H1 (cell line): ENCODE measurements at regions not wholly inside any gene's neighbourhood (a gene's known extent, or its start where the extent isn't known, plus 50 kb on each side); places are given as distances from the start of the nearest gene placed in this dataset.

Experiments used
- CTCF ChIA-PET: fragments of 300-600 bp; sonication (Branson Sonifier 250); formaldehyde crosslinking; loops from one replicate; lab custom pipeline; 2021; ENCODE audit not compliant: partially characterized antibody; lab: Charles Lee
- POLR2A ChIA-PET: fragments of 300-600 bp; sonication (Branson Sonifier 250); formaldehyde crosslinking; loops from one replicate; lab custom pipeline; 2021; ENCODE audit warnings: inconsistent platforms; ENCODE audit not compliant: partially characterized antibody; lab: Charles Lee
- DNase-seq, 2 experiments: peaks; one replicate each; pipeline versions ENCODE4 v3.0.0 to v3.0.0-alpha.2; 2010 to 2022; ENCODE audit warnings: low spot score in 2 of 2, low read depth in 1 of 2, mixed read lengths in 1 of 2
- FAIRE-seq: peaks from 2 replicates; lab custom pipeline; 2011; peaks lifted over from hg19 to GRCh38; lab: Jason Lieb, UNC
- H2AFZ ChIP-seq: 2 replicates; pipeline ENCODE4 v1.8.1; 2012; ENCODE audit warnings: low read length, inconsistent platforms
- H2AK5ac ChIP-seq: 2 replicates; pipeline ENCODE4 v1.6.1; 2013; ENCODE audit warnings: low read depth, low read length
- H2BK120ac ChIP-seq: replicated peaks from 2 replicates; pipeline ENCODE3; 2013; ENCODE audit warnings: low read depth, low read length, inconsistent platforms
- H2BK12ac ChIP-seq: 2 replicates; pipeline ENCODE4 v1.6.1; 2013; ENCODE audit warnings: low read depth, low read length
- H2BK15ac ChIP-seq: 2 replicates; pipeline ENCODE4 v1.6.1; 2013; ENCODE audit warnings: low read length
- H2BK20ac ChIP-seq: 2 replicates; pipeline ENCODE4 v1.6.1; 2013; ENCODE audit warnings: low read length
- H2BK5ac ChIP-seq: 2 replicates; pipeline ENCODE4 v1.6.1; 2013; ENCODE audit warnings: low read depth, low read length
- H3K14ac ChIP-seq: 2 replicates; pipeline ENCODE4 v1.6.1; 2013; ENCODE audit warnings: inconsistent platforms; ENCODE audit not compliant: insufficient read length
- H3K18ac ChIP-seq: 2 replicates; pipeline ENCODE4 v1.6.1; 2013; ENCODE audit warnings: low read length; ENCODE audit errors: extremely low read depth
- H3K23ac ChIP-seq: 2 replicates; pipeline ENCODE4 v1.6.1; 2013; ENCODE audit warnings: inconsistent platforms; ENCODE audit not compliant: insufficient read length
- H3K23me2 ChIP-seq: 2 replicates; pipeline ENCODE4 v1.6.1; 2013; ENCODE audit warnings: low read depth, low read length
- H3K27ac ChIP-seq: 2 replicates; pipeline ENCODE4 v1.6.1; 2011; ENCODE audit warnings: low read depth, low read length, inconsistent platforms
- H3K27me3 ChIP-seq, 4 experiments: replicated peaks in 1 of 4; 1 replicate in 1 of 4; 2 replicates in 3 of 4; pipeline versions ENCODE4 v1.6.1 to v1.8.1; 2011 to 2013; ENCODE audit warnings: low read length in 3 of 4, mild to moderate bottlenecking in 3 of 4, inconsistent platforms in 2 of 4, mixed read lengths in 2 of 4, moderate library complexity in 1 of 4; ENCODE audit not compliant: control insufficient read depth in 3 of 4, insufficient read depth in 3 of 4; ENCODE audit errors: extremely low read depth in 1 of 4
- H3K36me3 ChIP-seq, 4 experiments: 2 replicates each; pipeline versions ENCODE4 v1.6.1 to v1.8.1; 2011 to 2013; ENCODE audit warnings: mild to moderate bottlenecking in 4 of 4, low read length in 3 of 4, moderate library complexity in 2 of 4, control low read depth in 1 of 4, inconsistent platforms in 1 of 4; ENCODE audit not compliant: insufficient read depth in 4 of 4, control insufficient read depth in 2 of 4
- H3K4ac ChIP-seq: replicated peaks from 2 replicates; pipeline ENCODE3; 2013; ENCODE audit warnings: low read length, low read depth, mixed read lengths, inconsistent platforms; ENCODE audit not compliant: insufficient read length
- H3K4me1 ChIP-seq, 4 experiments: replicated peaks in 1 of 4; 1 replicate in 1 of 4; 2 replicates in 3 of 4; pipeline versions ENCODE4 v1.6.1 to v1.8.1; 2011 to 2013; ENCODE audit warnings: low read length in 3 of 4, inconsistent platforms in 2 of 4, mixed read lengths in 1 of 4; ENCODE audit not compliant: insufficient read depth in 4 of 4, control insufficient read depth in 3 of 4
- H3K4me2 ChIP-seq, 2 experiments: 2 replicates each; pipeline versions ENCODE4 v1.6.1 to v1.8.1; 2011 to 2013; ENCODE audit warnings: low read depth in 2 of 2, low read length in 2 of 2, control low read depth in 1 of 2, inconsistent platforms in 1 of 2, mild to moderate bottlenecking in 1 of 2; ENCODE audit not compliant: insufficient read depth in 1 of 2
- H3K4me3 ChIP-seq, 4 experiments: fragments of 200-600, 300-600 bp in 1 of 4; sonication (generic), shearing (Covaris generic), sonication (Bioruptor Twin) in 1 of 4; 2 replicates each; pipeline versions ENCODE4 v1.5.1 to v1.8.1; 2011 to 2016; ENCODE audit warnings: low read length in 4 of 4, low read depth in 3 of 4, control low read depth in 2 of 4, inconsistent platforms in 2 of 4, mild to moderate bottlenecking in 2 of 4, mixed read lengths in 1 of 4, moderate library complexity in 1 of 4; ENCODE audit not compliant: insufficient read depth in 2 of 4; ENCODE audit errors: extremely low read depth in 1 of 4
- H3K56ac ChIP-seq: replicated peaks from 2 replicates; pipeline ENCODE3; 2013; ENCODE audit warnings: low read depth, mild to moderate bottlenecking, mixed read lengths, low read length, inconsistent platforms; ENCODE audit not compliant: insufficient read length
- H3K79me1 ChIP-seq: 2 replicates; pipeline ENCODE4 v1.6.1; 2013; ENCODE audit warnings: low read depth, low read length, control low read depth
- H3K79me2 ChIP-seq, 2 experiments: 2 replicates each; pipeline versions ENCODE4 v1.6.1 to v1.8.1; 2012 to 2013; ENCODE audit warnings: low read length in 2 of 2, mild to moderate bottlenecking in 2 of 2, inconsistent platforms in 1 of 2; ENCODE audit not compliant: insufficient read depth in 2 of 2, control insufficient read depth in 1 of 2
- H3K9ac ChIP-seq, 4 experiments: replicated peaks in 1 of 4; 1 replicate in 1 of 4; 2 replicates in 3 of 4; pipeline versions ENCODE4 v1.6.1 to v1.8.1; 2011 to 2013; ENCODE audit warnings: low read depth in 3 of 4, low read length in 3 of 4, control low read depth in 2 of 4, mild to moderate bottlenecking in 2 of 4, moderate library complexity in 2 of 4, inconsistent platforms in 1 of 4; ENCODE audit errors: extremely low read depth in 1 of 4
- H3K9me3 ChIP-seq, 2 experiments: 2 replicates each; pipeline versions ENCODE4 v1.6.1 to v1.8.1; 2012 to 2013; ENCODE audit warnings: mild to moderate bottlenecking in 2 of 2, moderate library complexity in 2 of 2, control low read depth in 1 of 2, inconsistent platforms in 1 of 2, low read depth in 1 of 2, low read length in 1 of 2, mixed read lengths in 1 of 2; ENCODE audit not compliant: insufficient read depth in 2 of 2
- H4K20me1 ChIP-seq, 2 experiments: replicated peaks in 1 of 2; 2 replicates each; pipeline versions ENCODE3 to v1.8.1; 2011 to 2013; ENCODE audit warnings: inconsistent platforms in 2 of 2, low read length in 2 of 2, mild to moderate bottlenecking in 1 of 2; ENCODE audit not compliant: insufficient read depth in 2 of 2, control insufficient read depth in 1 of 2
- H4K5ac ChIP-seq: 2 replicates; pipeline ENCODE4 v1.6.1; 2013; ENCODE audit warnings: low read length, low read depth, mixed read lengths, inconsistent platforms; ENCODE audit not compliant: insufficient read length
- H4K8ac ChIP-seq: 2 replicates; pipeline ENCODE4 v1.8.0; 2013; ENCODE audit warnings: mild to moderate bottlenecking, moderate library complexity, low read length, inconsistent platforms; ENCODE audit not compliant: insufficient read depth; ENCODE audit errors: extremely low read depth
- H4K91ac ChIP-seq: replicated peaks from 2 replicates; pipeline ENCODE3; 2013; ENCODE audit warnings: low read length, mixed read lengths, inconsistent platforms; ENCODE audit not compliant: insufficient read length
- EGR1 ChIP-seq: IDR thresholded peaks from 2 replicates; pipeline ENCODE4 v1.6.1; 2011; ENCODE audit warnings: low read depth, low read length, borderline replicate concordance
- GABPA ChIP-seq: IDR thresholded peaks from 2 replicates; pipeline ENCODE4 v1.6.1; 2011; ENCODE audit warnings: mild to moderate bottlenecking, low read length, moderate library complexity, borderline replicate concordance; ENCODE audit not compliant: insufficient read depth
- GTF2F1 ChIP-seq: IDR thresholded peaks from 2 replicates; pipeline ENCODE4 v1.6.1; 2012; ENCODE audit warnings: low read depth, low read length, improper control_type of control experiment, borderline replicate concordance
- NRF1 ChIP-seq: IDR thresholded peaks from 2 replicates; pipeline ENCODE4 v1.6.1; 2011; ENCODE audit warnings: mild to moderate bottlenecking, low read depth, low read length, improper control_type of control experiment
- RAD21 ChIP-seq, 2 experiments: IDR thresholded peaks in 1 of 2; conservative IDR thresholded peaks in 1 of 2; 2 replicates each; pipeline ENCODE4 v1.6.1; 2011; ENCODE audit warnings: low read depth in 2 of 2, low read length in 2 of 2, improper control_type of control experiment in 1 of 2, inconsistent platforms in 1 of 2, mild to moderate bottlenecking in 1 of 2, moderate library complexity in 1 of 2
- TEAD4 ChIP-seq: IDR thresholded peaks from 2 replicates; pipeline ENCODE4 v1.6.1; 2012; ENCODE audit warnings: low read depth, low read length, inconsistent platforms, mixed read lengths
- whole genome bisulfite sequencing, 2 experiments: shearing (Covaris generic) in 1 of 2; methylation state at CpG; one replicate each; pipeline versions ENCODE4 v1.1.6 to v1.1.7; 2013 to 2015; ENCODE audit warnings: low lambda C conversion rate in 2 of 2, mixed read lengths in 2 of 2, inconsistent platforms in 1 of 2, low coverage in 1 of 2, missing lambda C conversion rate in 1 of 2; ENCODE audit not compliant: insufficient replicate concordance in 2 of 2, insufficient coverage in 1 of 2, insufficient read length in 1 of 2; ENCODE audit errors: extremely low coverage in 1 of 2, missing lambda C conversion rate in 1 of 2; 5-methylcytosine and 5-hydroxymethylcytosine counted together

GRCh38 chr1:112196731-112197130 lies 199.3 kb upstream of the CTTNBP2NL start:
- DNase-seq (no peak), FAIRE-seq (no peak)
- no peak overlapping the region for H3K9ac ChIP-seq
- H2BK20ac ChIP-seq, result no peak overlapping the region
- H2BK120ac ChIP-seq, result no peak overlapping the region
- no peaks in the 10 kb centered on the region for H3K23me2 ChIP-seq
- no peak overlapping the region for H3K14ac ChIP-seq
- no peak overlapping the region for H3K4me2 ChIP-seq
- H4K5ac ChIP-seq, result no peak overlapping the region
- H2AK5ac ChIP-seq, result no peak overlapping the region
- H3K27ac ChIP-seq, result no peak overlapping the region
- POLR2A ChIA-PET, result no interaction called here
- no peaks in the 10 kb centered on the region for H3K79me1 ChIP-seq
- H3K56ac ChIP-seq, result no peak overlapping the region
- no peak overlapping the region for H2BK12ac ChIP-seq
- no peak for TF ChIP-seq EGR1
- TF ChIP-seq TEAD4, result no peak
- TF ChIP-seq GABPA, result no peak
- TF ChIP-seq GTF2F1, result no peak
- no peak for TF ChIP-seq RAD21 (IDR thresholded peaks at IDR 0.05 in 1 of 2, conservative IDR thresholded peaks at IDR 0.05 in 1 of 2; ENCODE audit: low read depth in 2 of 2, low read length in 2 of 2)
- TF ChIP-seq NRF1, result no peak
- H4K8ac ChIP-seq, result no peak overlapping the region
- H2AFZ ChIP-seq, result no peak overlapping the region
- H3K18ac ChIP-seq, result no peak overlapping the region
- H4K91ac ChIP-seq, result no peak overlapping the region
- no peak overlapping the region for H3K23ac ChIP-seq
- no peaks in the 10 kb centered on the region for H3K36me3 ChIP-seq
- no peaks in the 10 kb centered on the region for H4K20me1 ChIP-seq
- 88% methylated on average over 4 of the region's 4 CpGs; no CpG with 5 or more reads in 1 of the 2 experiments for WGBS, 2 experiments
- no peaks in the 10 kb centered on the region for H3K4me1 ChIP-seq
- no peaks in the 10 kb centered on the region for H3K9me3 ChIP-seq
- H3K4ac ChIP-seq, result no peak overlapping the region
- CTCF ChIA-PET, result interaction anchor here (0.9 kb wide), 2 partner anchors 10 to 140 kb away, joined by 3 read pairs; no protein-coding TSS in a partner anchor
- no peak overlapping the region for H2BK5ac ChIP-seq
- no peak overlapping the region for H2BK15ac ChIP-seq
- no peaks in the 10 kb centered on the region for H3K27me3 ChIP-seq
- H3K4me3 ChIP-seq, result no peak overlapping the region
- no peaks in the 10 kb centered on the region for H3K79me2 ChIP-seq
